T-helper 17 cell (primary cell): ENCODE measurements at regions not wholly inside any gene's neighbourhood (a gene's known extent, or its start where the extent isn't known, plus 50 kb on each side); places are given as distances from the start of the nearest gene placed in this dataset.
"Not testable (repeated sequence)": the region's sequence is repeated elsewhere in the genome, so short reads cannot be mapped to it uniquely, and the experiment has no call there.

ENCODE experiments used
- ATAC-seq: fragments of 150-1000 bp; cut with Tn5 transposase; 2 replicates; pipeline ENCODE4 v1.10.0; 2021; ENCODE audit warnings: mild to moderate bottlenecking, moderate library complexity
- DNase-seq, 3 donors: peaks; one replicate each; pipeline versions ENCODE4 v3.0.0 to v3.0.0-alpha.2; 2020 to 2021
- H3K9me3 ChIP-seq: one replicate; pipeline ENCODE4 v1.7.0; 2013; ENCODE audit warnings: low read length, mild to moderate bottlenecking; ENCODE audit not compliant: control insufficient read depth, poor library complexity, severe bottlenecking
- H3K27ac Mint-ChIP-seq: one replicate; pipeline ENCODE4 v1.8.0; 2022; ENCODE audit warnings: mild to moderate bottlenecking, moderate library complexity, mixed read lengths
- H3K27me3 Mint-ChIP-seq: one replicate; pipeline ENCODE4 v1.8.0; 2022; ENCODE audit warnings: mixed read lengths
- H3K36me3 Mint-ChIP-seq: one replicate; pipeline ENCODE4 v1.8.0; 2022; ENCODE audit warnings: low read depth, mixed read lengths
- H3K4me1 Mint-ChIP-seq: one replicate; pipeline ENCODE4 v1.8.0; 2022; ENCODE audit warnings: mild to moderate bottlenecking, mixed read lengths
- H3K4me3 Mint-ChIP-seq: one replicate; pipeline ENCODE4 v1.8.0; 2022; ENCODE audit warnings: mild to moderate bottlenecking, moderate library complexity, mixed read lengths

GRCh38 chr18:46179306-46179705 is 75.1 kb downstream of the HAUS1 start:
- Mint-ChIP-seq H3K4me1 (peaks cover 46% of the 10 kb centered on the region), H3K27ac (peak overlapping the region; percentile 63), H3K36me3 (no peaks in the 10 kb centered on the region), H3K27me3 (no peaks in the 10 kb centered on the region), H3K4me3 (peak overlapping the region; percentile 43)
- ATAC-seq, result no peak
- H3K9me3 ChIP-seq, result no peaks in the 10 kb centered on the region
- DNase-seq, result no peak

- DNase-seq (no peak), ATAC-seq (no peak)
- no peaks in the 10 kb centered on the region for H3K27me3 Mint-ChIP-seq
- peak overlapping the region; percentile 43 for H3K27ac Mint-ChIP-seq
- peaks cover 46% of the 10 kb centered on the region for H3K4me1 Mint-ChIP-seq
- no peaks in the 10 kb centered on the region for H3K9me3 ChIP-seq
- H3K4me3 Mint-ChIP-seq, result peak overlapping the region; percentile 39
- H3K36me3 Mint-ChIP-seq, result no peaks in the 10 kb centered on the region
These were observed 78.6 kb downstream of the HAUS1 start for GRCh38 chr18:46182633-46183358.

- Mint-ChIP-seq H3K27ac (peak overlapping the region; percentile 43), H3K4me1 (peaks cover 41% of the 10 kb centered on the region)
- DNase-seq, H3K36me3 Mint-ChIP-seq, H3K9me3 ChIP-seq, H3K4me3 Mint-ChIP-seq, H3K27me3 Mint-ChIP-seq, ATAC-seq: not testable (repeated sequence)
These were observed 80.1 kb downstream of the HAUS1 start for GRCh38 chr18:46184296-46184695.

GRCh38 chr18:46184727-46185126 is 80.5 kb downstream of the HAUS1 start:
- Mint-ChIP-seq H3K4me3 (no peak overlapping the region), H3K36me3 (no peaks in the 10 kb centered on the region), H3K27ac (peak overlapping the region; percentile 43), H3K4me1 (peaks cover 38% of the 10 kb centered on the region), H3K27me3 (no peaks in the 10 kb centered on the region)
- DNase-seq (no peak), ATAC-seq (no peak)
- H3K9me3 ChIP-seq, result no peaks in the 10 kb centered on the region

- H3K36me3 Mint-ChIP-seq, result no peaks in the 10 kb centered on the region
- H3K4me3 Mint-ChIP-seq, result no peak overlapping the region
- no peak for ATAC-seq
- H3K9me3 ChIP-seq, result no peaks in the 10 kb centered on the region
- H3K27me3 Mint-ChIP-seq, result no peaks in the 10 kb centered on the region
- DNase-seq, result no peak
- H3K27ac Mint-ChIP-seq, result no peak overlapping the region
- H3K4me1 Mint-ChIP-seq, result peaks cover 14% of the 10 kb centered on the region
These were observed 86.5 kb downstream of the HAUS1 start for GRCh38 chr18:46190667-46191066.

GRCh38 chr18:46196627-46197243 is 92.5 kb downstream of the HAUS1 start:
- peaks cover 34% of the 10 kb centered on the region for H3K4me1 Mint-ChIP-seq
- no peaks in the 10 kb centered on the region for H3K9me3 ChIP-seq
- H3K27me3 Mint-ChIP-seq, result no peaks in the 10 kb centered on the region
- no peak overlapping the region for H3K4me3 Mint-ChIP-seq
- ATAC-seq (no peak), DNase-seq (no peak)
- no peaks in the 10 kb centered on the region for H3K36me3 Mint-ChIP-seq
- no peak overlapping the region for H3K27ac Mint-ChIP-seq

GRCh38 chr18:46199515-46200147 is 95.4 kb downstream of the HAUS1 start:
- Mint-ChIP-seq H3K27me3 (no peaks in the 10 kb centered on the region), H3K36me3 (no peaks in the 10 kb centered on the region), H3K4me3 (no peak overlapping the region), H3K4me1 (peaks cover 45% of the 10 kb centered on the region), H3K27ac (peak overlapping the region; percentile 56)
- DNase-seq (no peak), ATAC-seq (peak; percentile 60)
- H3K9me3 ChIP-seq, result no peaks in the 10 kb centered on the region

GRCh38 chr18:46200178-46201055 is 96.2 kb downstream of the HAUS1 start:
- DNase-seq, H3K4me3 Mint-ChIP-seq, H3K9me3 ChIP-seq, H3K36me3 Mint-ChIP-seq, H3K27me3 Mint-ChIP-seq, ATAC-seq: not testable (repeated sequence)
- Mint-ChIP-seq H3K27ac (peak overlapping the region; percentile 56), H3K4me1 (peaks cover 50% of the 10 kb centered on the region)

GRCh38 chr18:46204143-46204542 is 100.0 kb downstream of the HAUS1 start:
- H3K36me3 Mint-ChIP-seq, result no peaks in the 10 kb centered on the region
- ATAC-seq (no peak), DNase-seq (no peak)
- H3K9me3 ChIP-seq, result no peaks in the 10 kb centered on the region
- no peaks in the 10 kb centered on the region for H3K27me3 Mint-ChIP-seq
- no peak overlapping the region for H3K4me3 Mint-ChIP-seq
- H3K4me1 Mint-ChIP-seq, result peaks cover 62% of the 10 kb centered on the region
- peak overlapping the region; percentile 47 for H3K27ac Mint-ChIP-seq

GRCh38 chr18:46207985-46208384 is 103.8 kb downstream of the HAUS1 start:
- Mint-ChIP-seq H3K36me3 (no peaks in the 10 kb centered on the region), H3K4me1 (peaks cover 63% of the 10 kb centered on the region), H3K27ac (peak overlapping the region; percentile 85), H3K27me3 (no peaks in the 10 kb centered on the region), H3K4me3 (no peak overlapping the region)
- no peaks in the 10 kb centered on the region for H3K9me3 ChIP-seq
- ATAC-seq (no peak), DNase-seq (no peak)

- H3K4me1 Mint-ChIP-seq, result peaks cover 56% of the 10 kb centered on the region
- H3K9me3 ChIP-seq, result no peaks in the 10 kb centered on the region
- no peaks in the 10 kb centered on the region for H3K27me3 Mint-ChIP-seq
- H3K4me3 Mint-ChIP-seq, result no peak overlapping the region
- ATAC-seq, result no peak
- no peak for DNase-seq
- H3K27ac Mint-ChIP-seq, result peak overlapping the region; percentile 87
- no peaks in the 10 kb centered on the region for H3K36me3 Mint-ChIP-seq
These were observed 105.0 kb downstream of the HAUS1 start for GRCh38 chr18:46209161-46209560.

GRCh38 chr18:46211816-46212215 is 107.6 kb downstream of the HAUS1 start:
- DNase-seq (no peak), ATAC-seq (peak; percentile 72)
- peaks cover 44% of the 10 kb centered on the region for H3K4me1 Mint-ChIP-seq
- peak overlapping the region; percentile 3 for H3K4me3 Mint-ChIP-seq
- no peaks in the 10 kb centered on the region for H3K27me3 Mint-ChIP-seq
- H3K27ac Mint-ChIP-seq, result peak overlapping the region; percentile 87
- H3K9me3 ChIP-seq, result no peaks in the 10 kb centered on the region
- no peaks in the 10 kb centered on the region for H3K36me3 Mint-ChIP-seq

- ATAC-seq (no peak), DNase-seq (no peak)
- H3K9me3 ChIP-seq, result no peaks in the 10 kb centered on the region
- H3K27me3 Mint-ChIP-seq, result no peaks in the 10 kb centered on the region
- no peak overlapping the region for H3K4me3 Mint-ChIP-seq
- peaks cover 48% of the 10 kb centered on the region for H3K4me1 Mint-ChIP-seq
- H3K36me3 Mint-ChIP-seq, result no peaks in the 10 kb centered on the region
- peak overlapping the region; percentile 87 for H3K27ac Mint-ChIP-seq
These were observed 108.2 kb downstream of the HAUS1 start for GRCh38 chr18:46212398-46212797.
